C4-2B (cell line): ENCODE measurements at regions not wholly inside any gene's neighbourhood (a gene's known extent, or its start where the extent isn't known, plus 50 kb on each side); places are given as distances from the start of the nearest gene placed in this dataset.

Experiments
- ZFX ChIP-seq: fragments of 450-650 bp; IDR thresholded peaks from 2 replicates; pipeline ENCODE4 v1.6.1; 2017
- TF ChIP-seq, protein P1 (sequence below): fragments of 450-650 bp; conservative IDR thresholded peaks from 2 replicates; pipeline ENCODE4 v1.5.1; 2017; ENCODE audit warnings: mild to moderate bottlenecking

DNA sequence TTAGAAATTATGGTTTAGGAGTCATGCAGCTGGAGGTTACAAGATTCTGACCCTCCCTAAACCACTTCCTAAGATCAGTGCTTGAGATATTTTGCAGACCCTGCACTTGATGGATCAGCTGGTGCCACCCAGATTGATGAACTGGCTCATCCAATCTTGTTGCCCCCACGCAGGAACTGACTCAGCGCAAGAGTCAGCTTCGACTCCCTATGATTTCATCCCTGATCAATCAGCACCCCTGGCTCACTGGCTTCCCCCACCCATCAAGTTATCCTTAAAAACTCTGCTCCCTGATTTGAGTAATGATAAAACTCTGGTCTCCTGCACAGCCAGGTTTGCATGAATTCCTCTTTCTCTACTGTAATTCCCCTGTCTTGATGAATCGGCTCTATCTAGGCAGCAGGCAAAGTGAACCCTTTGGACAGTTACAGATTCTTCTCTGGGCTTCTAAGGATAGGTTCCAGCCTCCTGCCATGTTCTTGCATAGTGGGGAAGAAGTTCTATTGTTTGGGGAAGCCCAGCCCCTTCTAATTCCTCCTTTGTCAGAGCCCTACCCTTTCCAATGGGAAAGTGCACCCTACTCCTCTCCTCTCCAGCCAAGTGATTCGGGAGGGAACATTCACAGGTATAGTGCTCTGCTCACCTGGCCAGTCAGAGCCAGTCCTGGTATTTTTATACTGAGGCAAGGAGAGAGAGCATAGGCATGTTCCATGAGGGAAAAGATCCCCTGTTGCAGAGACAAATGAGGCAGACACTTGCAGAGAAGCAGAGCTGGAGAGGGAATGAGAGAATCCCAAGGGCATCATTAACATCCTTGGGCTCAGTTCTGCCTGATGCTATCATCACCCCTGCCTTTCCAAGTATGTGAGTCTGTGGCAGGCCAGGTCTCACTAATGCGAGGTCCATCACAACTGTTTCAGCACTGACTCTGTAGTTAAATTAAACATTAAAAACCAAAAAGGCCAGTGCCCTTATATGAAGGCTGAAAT lies 224.4 kb upstream of the GALNT17 start:
- TF ChIP-seq, protein P1, sequence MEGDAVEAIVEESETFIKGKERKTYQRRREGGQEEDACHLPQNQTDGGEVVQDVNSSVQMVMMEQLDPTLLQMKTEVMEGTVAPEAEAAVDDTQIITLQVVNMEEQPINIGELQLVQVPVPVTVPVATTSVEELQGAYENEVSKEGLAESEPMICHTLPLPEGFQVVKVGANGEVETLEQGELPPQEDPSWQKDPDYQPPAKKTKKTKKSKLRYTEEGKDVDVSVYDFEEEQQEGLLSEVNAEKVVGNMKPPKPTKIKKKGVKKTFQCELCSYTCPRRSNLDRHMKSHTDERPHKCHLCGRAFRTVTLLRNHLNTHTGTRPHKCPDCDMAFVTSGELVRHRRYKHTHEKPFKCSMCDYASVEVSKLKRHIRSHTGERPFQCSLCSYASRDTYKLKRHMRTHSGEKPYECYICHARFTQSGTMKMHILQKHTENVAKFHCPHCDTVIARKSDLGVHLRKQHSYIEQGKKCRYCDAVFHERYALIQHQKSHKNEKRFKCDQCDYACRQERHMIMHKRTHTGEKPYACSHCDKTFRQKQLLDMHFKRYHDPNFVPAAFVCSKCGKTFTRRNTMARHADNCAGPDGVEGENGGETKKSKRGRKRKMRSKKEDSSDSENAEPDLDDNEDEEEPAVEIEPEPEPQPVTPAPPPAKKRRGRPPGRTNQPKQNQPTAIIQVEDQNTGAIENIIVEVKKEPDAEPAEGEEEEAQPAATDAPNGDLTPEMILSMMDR: no peak
- no peak for TF ChIP-seq ZFX
